Endothelial cell of umbilical vein (primary cell): ENCODE measurements at regions not wholly inside any gene's neighbourhood (a gene's known extent, or its start where the extent isn't known, plus 50 kb on each side); places are given as distances from the start of the nearest gene placed in this dataset.

Experiments
- BruUV-seq: library from RNA; stranded (reverse); fragments of 400-500 nt; replicated peaks from 2 replicates; lab custom pipeline; 2021; lab: Mats Ljungman, UMichigan
- CTCF ChIA-PET: fragments of 300-600, 350-600 bp; sonication (Branson Sonifier 250); formaldehyde crosslinking; loops from one replicate; lab custom pipeline; 2021; ENCODE audit warnings: antibody characterized with exemption, inconsistent platforms; lab: Charles Lee
- POLR2A ChIA-PET: fragments of 300-600, 350-600 bp; sonication (Branson Sonifier 250); formaldehyde crosslinking; loops from one replicate; lab custom pipeline; 2021; ENCODE audit warnings: antibody characterized with exemption, inconsistent platforms; lab: Charles Lee
- DNase-seq: peaks from one replicate; pipeline ENCODE4 v3.0.0-alpha.2; 2011; ENCODE audit warnings: low read depth, low spot score
- FAIRE-seq: peaks from 2 replicates; lab custom pipeline; 2011; peaks lifted over from hg19 to GRCh38; lab: Jason Lieb, UNC
- H2AFZ ChIP-seq: 2 replicates; pipeline ENCODE4 v1.6.0; 2012; ENCODE audit warnings: low read depth, low read length, control low read depth, inconsistent platforms
- H3K27ac ChIP-seq: 2 replicates; pipeline ENCODE4 v1.5.1; 2011; ENCODE audit warnings: low read depth, mild to moderate bottlenecking, control low read depth, low read length, moderate library complexity; ENCODE audit not compliant: insufficient read depth
- H3K27me3 ChIP-seq, 2 experiments: 2 replicates each; pipeline versions ENCODE4 v1.6.0 to v1.6.1; 2011; ENCODE audit warnings: low read length in 2 of 2, mixed read lengths in 1 of 2; ENCODE audit not compliant: control insufficient read depth in 2 of 2, insufficient read depth in 2 of 2
- H3K36me3 ChIP-seq, 2 experiments: 2 replicates in 1 of 2; 3 replicates in 1 of 2; pipeline ENCODE4 v1.5.1; 2011; ENCODE audit warnings: low read length in 2 of 2, mild to moderate bottlenecking in 1 of 2, moderate library complexity in 1 of 2; ENCODE audit not compliant: control insufficient read depth in 2 of 2, insufficient read depth in 2 of 2; ENCODE audit errors: extremely low read depth in 1 of 2
- H3K4me1 ChIP-seq: 3 replicates; pipeline ENCODE4 v1.5.1; 2011; ENCODE audit warnings: mild to moderate bottlenecking, low read length; ENCODE audit not compliant: control insufficient read depth, insufficient read depth; ENCODE audit errors: extremely low read depth
- H3K4me2 ChIP-seq: 2 replicates; pipeline ENCODE4 v1.6.1; 2011; ENCODE audit warnings: low read length, control low read depth, mixed read lengths; ENCODE audit not compliant: insufficient read depth
- H3K4me3 ChIP-seq, 3 experiments: fragments of 200-600 bp in 1 of 3; sonication (generic), shearing (Covaris generic) in 1 of 3; replicated peaks in 1 of 3; 2 replicates each; pipeline ENCODE4 v1.5.1; 2011 to 2016; ENCODE audit warnings: control low read depth in 3 of 3, low read length in 3 of 3, mild to moderate bottlenecking in 2 of 3, inconsistent platforms in 1 of 3, low read depth in 1 of 3, moderate library complexity in 1 of 3; ENCODE audit not compliant: insufficient read depth in 1 of 3
- H3K79me2 ChIP-seq: 2 replicates; pipeline ENCODE4 v1.6.0; 2012; ENCODE audit warnings: low read length, inconsistent platforms; ENCODE audit not compliant: control insufficient read depth, insufficient read depth
- H3K9ac ChIP-seq: replicated peaks from 2 replicates; pipeline ENCODE3; 2011; ENCODE audit warnings: low read length, control low read depth; ENCODE audit not compliant: insufficient read depth; ENCODE audit errors: extremely low read depth
- H3K9me1 ChIP-seq: replicated peaks from 3 replicates; pipeline ENCODE4 v1.6.0; 2011; ENCODE audit warnings: mild to moderate bottlenecking, low read length; ENCODE audit not compliant: control insufficient read depth, insufficient read depth; ENCODE audit errors: extremely low read depth
- H3K9me3 ChIP-seq: replicated peaks from 2 replicates; pipeline ENCODE4 v1.5.1; 2012; ENCODE audit warnings: low read length, inconsistent platforms; ENCODE audit not compliant: control insufficient read depth, insufficient read depth
- H4K20me1 ChIP-seq: replicated peaks from 2 replicates; pipeline ENCODE3; 2011; ENCODE audit warnings: mild to moderate bottlenecking, low read length; ENCODE audit not compliant: control insufficient read depth, insufficient read depth; ENCODE audit errors: extremely low read depth
- EZH2 ChIP-seq: IDR thresholded peaks from 2 replicates; pipeline ENCODE4 v1.6.1; 2012; ENCODE audit warnings: borderline replicate concordance, low read depth, mild to moderate bottlenecking, moderate library complexity, low read length, inconsistent platforms; ENCODE audit not compliant: severe bottlenecking
- FOS ChIP-seq: IDR thresholded peaks from 2 replicates; pipeline ENCODE4 v1.6.1; 2011; ENCODE audit warnings: mild to moderate bottlenecking, low read length, moderate library complexity, borderline replicate concordance; ENCODE audit not compliant: insufficient read depth
- GATA2 ChIP-seq: IDR thresholded peaks from 2 replicates; pipeline ENCODE4 v1.7.0; 2011; ENCODE audit warnings: low read depth, mild to moderate bottlenecking, moderate library complexity, mixed read lengths, low read length; ENCODE audit not compliant: insufficient read length, insufficient read depth
- JUN ChIP-seq: IDR thresholded peaks from 2 replicates; pipeline ENCODE4 v1.6.1; 2011; ENCODE audit warnings: borderline replicate concordance, low read depth; ENCODE audit not compliant: insufficient read length, insufficient read depth
- MYC ChIP-seq: IDR thresholded peaks from one replicate; pipeline ENCODE4 v1.6.1; 2011; ENCODE audit warnings: mild to moderate bottlenecking, low read depth, low read length
- POLR2A ChIP-seq: IDR thresholded peaks from 2 replicates; pipeline ENCODE4 v1.6.1; 2012; ENCODE audit warnings: low read depth, mild to moderate bottlenecking, control low read depth, low read length
- POLR2AphosphoS5 ChIP-seq: IDR thresholded peaks from 2 replicates; pipeline ENCODE4 v1.6.1; 2012; ENCODE audit warnings: low read depth, mild to moderate bottlenecking, control low read depth, low read length, moderate library complexity; ENCODE audit not compliant: insufficient read depth
- dilution Hi-C: fragments of 300-500 bp; cut with MboI; formaldehyde crosslinking; loops from one replicate; pipeline ENCODE4 v1.15.0; 2019; ENCODE audit warnings: low sequenced_read_pairs; ENCODE audit not compliant: extremely low pct_ligation_motif_present
- intact Hi-C: fragments of 100-400 bp; cut with micrococcal nuclease; formaldehyde crosslinking; loops from one replicate; pipeline ENCODE4 v1.10.0; 2022
- TF ChIP-seq, protein P1 (sequence below): IDR thresholded peaks from 2 replicates; pipeline ENCODE4 v1.6.1; 2011; ENCODE audit not compliant: insufficient read depth, insufficient read length
- TF ChIP-seq, protein P2 (sequence below), 2 donors: IDR thresholded peaks; 1 replicate in 1 of 2; 2 replicates in 1 of 2; pipeline ENCODE4 v1.5.1; 2011; ENCODE audit warnings: low read length in 2 of 2, mild to moderate bottlenecking in 2 of 2, moderate library complexity in 2 of 2, control low read depth in 1 of 2, inconsistent platforms in 1 of 2, low read depth in 1 of 2; ENCODE audit not compliant: insufficient read depth in 1 of 2; ENCODE audit errors: extremely low read depth in 1 of 2

DNA sequence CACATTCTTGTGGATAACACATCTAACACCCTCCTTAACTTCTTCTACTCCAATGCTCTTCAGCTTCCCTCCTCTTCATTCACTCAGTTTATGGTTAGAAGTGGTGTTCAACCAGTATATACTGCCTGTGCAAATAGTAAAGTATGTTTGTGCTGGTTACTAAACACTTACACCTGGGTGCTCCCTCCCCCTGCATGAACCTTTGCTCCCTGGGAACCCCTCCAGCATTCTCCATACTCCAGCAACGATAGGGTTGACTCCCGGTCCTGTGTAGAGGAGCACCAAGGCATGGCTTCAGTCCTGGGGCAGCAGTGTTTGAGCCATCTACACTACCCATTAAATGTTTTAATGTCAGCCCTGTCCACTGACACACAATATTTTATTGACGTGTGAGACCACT is 407.5 kb upstream of the DPH6 start:
- BruUV-seq: no TSS peak
- Histone ChIP-seq H3K79me2 (no peaks in the 10 kb centered on the region), H3K27me3 (peaks cover 5 to 6% of the 10 kb centered on the region in 2 experiments), H2AFZ (no peak overlapping the region), H3K4me3 (no peak overlapping the region), H3K9me3 (no peaks in the 10 kb centered on the region), H3K36me3 (no peaks in the 10 kb centered on the region), H3K4me2 (no peak overlapping the region), H3K9ac (no peak overlapping the region), H4K20me1 (no peaks in the 10 kb centered on the region), H3K9me1 (no peaks in the 10 kb centered on the region), H3K4me1 (no peaks in the 10 kb centered on the region), H3K27ac (no peak overlapping the region)
- dilution Hi-C loops: no loop called here
- FAIRE-seq (no peak), DNase-seq (no peak)
- intact Hi-C loops: no loop called here
- CTCF ChIA-PET: interaction anchor here (1.4 to 1.8 kb wide), 2 partner anchors 9 to 18 kb away, joined by 3 to 4 read pairs; no protein-coding TSS in a partner anchor
- POLR2A ChIA-PET: no interaction called here
- TF ChIP-seq POLR2AphosphoS5: no peak
- no peak for TF ChIP-seq POLR2A
- no peak for TF ChIP-seq EZH2
- no peak for TF ChIP-seq MYC
- TF ChIP-seq, protein P1, sequence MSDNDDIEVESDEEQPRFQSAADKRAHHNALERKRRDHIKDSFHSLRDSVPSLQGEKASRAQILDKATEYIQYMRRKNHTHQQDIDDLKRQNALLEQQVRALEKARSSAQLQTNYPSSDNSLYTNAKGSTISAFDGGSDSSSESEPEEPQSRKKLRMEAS: no peak
- TF ChIP-seq GATA2: no peak
- no peak for TF ChIP-seq JUN
- TF ChIP-seq FOS: no peak
- TF ChIP-seq, protein P2, sequence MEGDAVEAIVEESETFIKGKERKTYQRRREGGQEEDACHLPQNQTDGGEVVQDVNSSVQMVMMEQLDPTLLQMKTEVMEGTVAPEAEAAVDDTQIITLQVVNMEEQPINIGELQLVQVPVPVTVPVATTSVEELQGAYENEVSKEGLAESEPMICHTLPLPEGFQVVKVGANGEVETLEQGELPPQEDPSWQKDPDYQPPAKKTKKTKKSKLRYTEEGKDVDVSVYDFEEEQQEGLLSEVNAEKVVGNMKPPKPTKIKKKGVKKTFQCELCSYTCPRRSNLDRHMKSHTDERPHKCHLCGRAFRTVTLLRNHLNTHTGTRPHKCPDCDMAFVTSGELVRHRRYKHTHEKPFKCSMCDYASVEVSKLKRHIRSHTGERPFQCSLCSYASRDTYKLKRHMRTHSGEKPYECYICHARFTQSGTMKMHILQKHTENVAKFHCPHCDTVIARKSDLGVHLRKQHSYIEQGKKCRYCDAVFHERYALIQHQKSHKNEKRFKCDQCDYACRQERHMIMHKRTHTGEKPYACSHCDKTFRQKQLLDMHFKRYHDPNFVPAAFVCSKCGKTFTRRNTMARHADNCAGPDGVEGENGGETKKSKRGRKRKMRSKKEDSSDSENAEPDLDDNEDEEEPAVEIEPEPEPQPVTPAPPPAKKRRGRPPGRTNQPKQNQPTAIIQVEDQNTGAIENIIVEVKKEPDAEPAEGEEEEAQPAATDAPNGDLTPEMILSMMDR (IDR thresholded peaks at IDR 0.05; ENCODE audit: extremely low read depth in 1 of 2, insufficient read depth in 1 of 2, low read depth in 1 of 2, low read length in 2 of 2): no peak
